Central memory CD8-positive, alpha-beta T cell (primary cell): ENCODE measurements at regions not wholly inside any gene's neighbourhood (a gene's known extent, or its start where the extent isn't known, plus 50 kb on each side); places are given as distances from the start of the nearest gene placed in this dataset.
"Not testable (repeated sequence)": the region's sequence is repeated elsewhere in the genome, so short reads cannot be mapped to it uniquely, and the experiment has no call there.

Experiments
- ATAC-seq: fragments of 150-1000 bp; cut with Tn5 transposase; replicated peaks from 2 replicates; pipeline ENCODE4 v1.10.0; 2022; ENCODE audit warnings: mild to moderate bottlenecking, moderate FRiP score, moderate number of reproducible peaks; ENCODE audit not compliant: poor library complexity, severe bottlenecking; ENCODE audit errors: extremely low read depth
- DNase-seq, 2 donors: peaks; one replicate each; pipeline ENCODE4 v3.0.0; 2021; ENCODE audit warnings: low spot score in 2 of 2
- H3K27ac Mint-ChIP-seq: one replicate; pipeline ENCODE4 v1.8.0; 2022; ENCODE audit warnings: low read depth, mild to moderate bottlenecking, moderate library complexity, mixed read lengths
- H3K27me3 Mint-ChIP-seq: one replicate; pipeline ENCODE4 v1.8.0; 2022; ENCODE audit warnings: mixed read lengths
- H3K36me3 Mint-ChIP-seq: one replicate; pipeline ENCODE4 v1.8.0; 2022; ENCODE audit warnings: mild to moderate bottlenecking, moderate library complexity, mixed read lengths; ENCODE audit not compliant: insufficient read depth
- H3K4me1 Mint-ChIP-seq: one replicate; pipeline ENCODE4 v1.8.0; 2022; ENCODE audit warnings: mixed read lengths
- H3K4me3 Mint-ChIP-seq: one replicate; pipeline ENCODE4 v1.8.0; 2022; ENCODE audit warnings: mild to moderate bottlenecking, moderate library complexity, mixed read lengths
- H3K9me3 Mint-ChIP-seq: one replicate; pipeline ENCODE4 v1.8.0; 2022; ENCODE audit warnings: mixed read lengths

DNA sequence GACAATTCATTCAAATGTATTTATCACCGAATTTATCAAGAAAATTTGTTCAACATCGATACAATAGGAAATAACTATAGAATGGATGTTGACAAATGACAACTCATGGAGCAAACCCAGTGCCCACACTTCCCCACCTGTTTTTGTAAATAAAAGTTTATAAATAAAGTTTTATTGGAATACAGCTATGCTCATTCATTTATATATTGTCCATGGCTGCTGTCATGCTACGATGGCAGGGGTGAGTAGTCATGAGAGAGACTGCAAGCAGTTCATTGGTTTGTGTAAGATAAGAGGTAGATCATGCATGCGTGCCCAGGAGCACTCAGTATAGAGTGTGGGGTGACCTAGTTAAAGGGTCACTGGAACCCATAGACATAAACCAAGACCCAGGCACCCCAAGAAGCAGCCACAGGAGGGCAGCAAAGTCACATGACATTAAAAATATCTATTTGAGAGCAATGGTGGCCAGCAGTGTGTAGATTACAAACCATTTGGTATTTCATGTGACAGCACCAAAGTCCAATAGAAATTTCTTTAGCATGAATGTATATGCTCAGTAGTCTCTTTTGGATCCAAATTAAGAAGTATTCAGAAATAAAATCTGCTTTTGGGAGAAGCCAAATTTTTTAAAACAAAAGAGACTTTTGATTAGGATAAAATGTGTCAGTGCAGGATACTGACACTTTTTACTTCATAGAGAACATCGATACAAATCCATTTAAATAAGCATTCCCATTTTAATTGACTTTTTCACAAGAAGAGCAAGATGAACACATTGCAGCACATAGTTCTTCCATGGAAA is 794.8 kb downstream of the MCTP2 start:
- Mint-ChIP-seq H3K4me3 (no peak overlapping the region), H3K4me1 (no peaks in the 10 kb centered on the region), H3K27me3 (peaks cover 7% of the 10 kb centered on the region), H3K9me3 (peaks cover 20% of the 10 kb centered on the region), H3K27ac (no peak overlapping the region), H3K36me3 (peaks cover 1% of the 10 kb centered on the region)
- no peak for ATAC-seq
- DNase-seq, result no peak

DNA sequence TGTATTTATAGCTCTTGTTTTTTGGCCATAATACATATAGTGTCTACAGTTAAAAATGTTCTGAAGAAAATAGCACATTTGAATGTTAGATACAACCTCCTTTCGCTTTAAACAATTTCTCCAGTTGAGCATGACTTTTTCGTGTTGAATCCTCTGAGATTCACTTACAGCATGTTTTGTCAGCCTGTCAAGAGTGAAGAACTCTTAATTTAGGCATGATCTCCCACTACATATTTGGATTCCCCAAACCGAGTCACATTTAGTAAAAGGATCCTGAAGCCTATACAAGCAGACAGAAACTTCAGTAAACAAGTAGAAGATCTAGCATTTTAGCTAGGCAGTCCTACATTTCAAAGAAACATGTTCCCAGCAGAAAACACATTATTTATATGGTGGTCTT is 796.6 kb downstream of the MCTP2 start:
- H3K4me1 Mint-ChIP-seq, result no peaks in the 10 kb centered on the region
- H3K27me3 Mint-ChIP-seq, result peaks cover 7% of the 10 kb centered on the region
- H3K9me3 Mint-ChIP-seq, result peaks cover 13% of the 10 kb centered on the region
- ATAC-seq (no peak), DNase-seq (no peak)
- no peak overlapping the region for H3K4me3 Mint-ChIP-seq
- H3K36me3 Mint-ChIP-seq, result peaks cover 1% of the 10 kb centered on the region
- H3K27ac Mint-ChIP-seq, result no peak overlapping the region

DNA sequence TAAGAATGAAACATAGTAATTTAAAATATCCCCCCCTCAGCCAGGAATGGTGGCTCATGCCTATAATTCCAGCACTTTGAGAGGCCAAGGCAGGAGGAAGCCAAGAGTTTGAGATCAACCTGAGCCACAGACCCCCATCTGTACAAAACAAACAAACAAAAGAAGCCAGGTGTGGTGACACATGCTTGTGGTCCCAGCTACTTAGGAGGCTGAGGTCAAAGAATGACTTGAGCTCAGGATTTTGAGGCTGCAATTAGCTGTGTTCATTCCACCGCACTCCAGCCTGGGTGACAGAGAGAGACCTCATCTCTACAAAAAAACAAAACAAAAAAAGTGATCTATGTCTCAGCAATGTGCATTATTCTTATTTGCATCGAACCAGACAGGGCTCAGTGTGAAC is 800.8 kb downstream of the MCTP2 start:
- ATAC-seq, result no peak
- Mint-ChIP-seq H3K9me3 (peaks cover 10% of the 10 kb centered on the region), H3K27ac (no peak overlapping the region), H3K4me1 (no peaks in the 10 kb centered on the region), H3K36me3 (no peaks in the 10 kb centered on the region), H3K27me3 (no peaks in the 10 kb centered on the region), H3K4me3 (no peak overlapping the region)
- no peak for DNase-seq

DNA sequence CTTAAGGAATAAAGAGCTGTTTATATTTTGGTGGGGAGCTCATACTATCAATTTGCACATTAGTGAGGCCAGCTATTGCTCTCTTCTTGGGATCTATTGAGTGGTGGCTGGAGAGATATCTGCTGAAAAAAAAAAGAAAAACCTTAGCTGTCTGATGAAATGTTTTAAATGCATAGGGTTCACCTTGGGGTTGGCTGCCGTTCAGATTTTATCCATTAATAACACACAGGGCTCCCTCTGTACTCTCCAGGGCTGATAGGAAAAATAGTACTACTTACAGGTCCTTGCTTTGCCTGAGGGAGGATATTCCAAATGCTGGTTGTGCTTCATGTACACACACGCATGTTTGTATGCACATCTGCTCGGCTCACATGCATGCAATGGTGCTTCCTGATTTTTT is 803.7 kb downstream of the MCTP2 start:
- ATAC-seq (no peak), DNase-seq (no peak)
- Mint-ChIP-seq H3K27ac (no peak overlapping the region), H3K4me3 (no peak overlapping the region), H3K36me3 (no peaks in the 10 kb centered on the region), H3K9me3 (peaks cover 10% of the 10 kb centered on the region), H3K4me1 (no peaks in the 10 kb centered on the region), H3K27me3 (no peaks in the 10 kb centered on the region)

DNA sequence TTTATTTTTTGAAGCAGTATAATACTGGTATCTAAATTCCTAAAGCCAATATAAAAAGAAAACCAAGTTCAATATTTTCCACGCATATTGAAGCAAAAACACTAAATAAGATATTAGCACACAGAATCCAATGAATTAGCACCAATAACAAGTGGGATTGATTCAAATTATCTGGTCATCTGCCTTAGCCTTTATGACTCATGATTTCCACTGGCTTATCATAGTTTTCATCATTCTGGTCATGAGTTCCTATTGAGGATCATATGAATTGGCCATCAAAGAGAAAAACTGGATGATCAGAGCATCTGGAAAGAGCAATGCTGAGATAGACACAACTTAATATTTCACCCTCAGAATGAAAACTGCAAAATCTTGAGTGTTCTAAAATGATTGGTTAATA is 809.9 kb downstream of the MCTP2 start:
- Mint-ChIP-seq H3K9me3 (no peaks in the 10 kb centered on the region), H3K4me1 (no peaks in the 10 kb centered on the region), H3K27me3 (no peaks in the 10 kb centered on the region), H3K36me3 (no peaks in the 10 kb centered on the region), H3K4me3 (no peak overlapping the region), H3K27ac (no peak overlapping the region)
- ATAC-seq, result no peak
- DNase-seq, result no peak

DNA sequence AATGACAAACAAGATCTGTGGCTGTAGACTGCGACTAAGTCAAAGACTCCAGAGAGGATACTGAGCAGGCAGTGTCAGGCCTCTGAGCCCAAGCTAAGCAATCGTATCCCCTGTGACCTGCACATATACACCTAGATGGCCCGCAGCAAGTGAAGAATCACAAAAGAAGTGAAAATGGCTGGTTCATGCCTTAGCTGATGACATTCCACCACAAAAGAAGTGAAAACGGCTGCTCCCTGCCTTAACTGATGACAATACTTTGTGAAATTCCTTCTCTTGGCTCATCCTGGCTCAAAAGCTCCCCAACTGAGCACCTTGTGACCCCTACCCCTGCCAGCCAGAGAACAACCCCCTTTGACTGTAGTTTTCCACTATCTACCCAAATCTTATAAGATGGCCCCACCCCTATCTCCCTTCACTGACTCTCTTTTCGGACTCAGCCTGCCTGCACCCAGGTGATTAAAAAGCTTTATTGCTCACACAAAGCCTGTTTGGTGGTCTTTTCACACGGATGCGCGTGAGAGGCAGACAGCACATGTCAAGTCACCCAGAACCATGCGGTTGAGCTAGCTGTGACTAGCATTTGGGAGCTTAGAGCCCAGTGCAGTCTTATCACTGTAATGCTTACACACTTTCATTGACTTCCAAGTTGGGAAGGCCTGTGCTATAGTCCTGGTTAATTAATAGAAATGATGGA is 812.0 kb downstream of the MCTP2 start:
- H3K27ac Mint-ChIP-seq, H3K27me3 Mint-ChIP-seq, H3K36me3 Mint-ChIP-seq, H3K4me3 Mint-ChIP-seq, ATAC-seq, H3K4me1 Mint-ChIP-seq, DNase-seq: not testable (repeated sequence)
- peaks cover 11% of the 10 kb centered on the region for H3K9me3 Mint-ChIP-seq

DNA sequence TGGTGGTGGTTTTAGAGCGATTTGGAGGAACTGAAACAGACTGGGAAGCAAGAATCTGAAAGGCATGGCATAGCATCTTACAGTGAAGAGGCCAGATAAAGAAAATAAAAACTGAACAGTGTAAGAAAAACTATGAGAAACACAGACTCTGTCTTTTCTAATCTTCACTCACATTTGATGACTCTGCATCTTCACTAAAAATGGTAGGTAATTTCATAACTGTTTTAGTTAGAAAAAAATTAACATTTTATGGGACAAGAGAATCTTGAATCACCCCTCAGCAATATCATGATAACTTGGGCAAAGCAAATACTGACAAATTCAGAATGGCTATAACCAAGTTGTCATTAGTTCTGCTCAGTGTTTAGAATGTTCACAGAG is 812.6 kb downstream of the MCTP2 start:
- H3K9me3 Mint-ChIP-seq, result peaks cover 12% of the 10 kb centered on the region
- no peak for ATAC-seq
- no peaks in the 10 kb centered on the region for H3K36me3 Mint-ChIP-seq
- H3K27me3 Mint-ChIP-seq, result no peaks in the 10 kb centered on the region
- no peak overlapping the region for H3K4me3 Mint-ChIP-seq
- H3K4me1 Mint-ChIP-seq, result no peaks in the 10 kb centered on the region
- no peak for DNase-seq
- no peak overlapping the region for H3K27ac Mint-ChIP-seq

DNA sequence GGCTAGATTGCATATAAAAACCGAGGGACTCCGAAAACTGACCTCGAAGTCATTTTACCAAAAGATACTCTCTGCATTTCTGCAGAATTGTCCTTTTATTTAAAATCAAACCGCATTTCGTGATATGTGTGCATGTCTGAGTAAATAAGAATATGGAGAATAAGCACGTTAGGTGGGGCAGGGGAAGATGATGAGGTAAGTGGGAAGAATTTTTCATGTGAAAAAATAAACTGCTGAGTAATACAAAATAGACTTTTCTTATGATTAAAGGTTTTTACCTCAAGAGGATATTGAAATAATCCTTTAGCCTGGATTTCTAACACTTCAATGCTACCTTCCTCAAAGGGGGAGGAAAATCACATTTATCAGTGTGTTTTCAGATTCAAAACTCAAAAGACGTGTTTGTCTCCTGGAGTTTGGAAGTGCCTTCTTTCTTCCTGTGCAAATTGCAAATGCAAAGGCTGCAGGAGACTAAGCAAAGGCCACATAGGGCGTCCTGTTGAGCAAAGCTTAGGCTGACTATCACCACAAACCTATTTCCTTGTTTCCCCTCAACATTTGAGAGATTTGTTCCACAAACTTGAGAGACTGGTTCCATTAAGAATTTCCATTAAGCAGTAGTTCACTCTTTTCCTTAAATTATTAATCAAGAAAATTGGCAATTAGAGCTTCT is 813.5 kb downstream of the MCTP2 start:
- H3K4me3 Mint-ChIP-seq, result no peak overlapping the region
- H3K9me3 Mint-ChIP-seq, result peaks cover 21% of the 10 kb centered on the region
- H3K27ac Mint-ChIP-seq, result no peak overlapping the region
- H3K36me3 Mint-ChIP-seq, result no peaks in the 10 kb centered on the region
- ATAC-seq, result no peak
- DNase-seq, result no peak
- no peaks in the 10 kb centered on the region for H3K27me3 Mint-ChIP-seq
- no peaks in the 10 kb centered on the region for H3K4me1 Mint-ChIP-seq

DNA sequence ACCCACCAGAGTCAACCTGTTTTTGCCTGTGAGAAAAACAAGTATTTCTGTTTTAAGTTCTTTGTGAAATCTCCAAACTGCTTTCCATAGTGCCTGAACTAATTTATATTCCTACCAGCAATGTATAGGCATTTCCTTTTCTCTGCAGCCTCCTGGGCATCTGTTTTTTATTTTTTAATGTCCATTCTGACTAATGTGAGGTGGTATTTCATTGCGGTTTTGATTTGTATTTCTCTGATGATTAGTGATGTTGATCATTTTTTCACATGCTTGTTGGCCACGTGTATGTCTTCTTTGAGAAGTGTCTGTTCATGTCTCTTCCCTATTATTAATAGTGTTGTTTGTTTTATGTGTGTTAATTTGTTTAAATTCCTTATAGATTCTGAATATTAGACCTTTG is 820.5 kb downstream of the MCTP2 start:
- Mint-ChIP-seq H3K9me3 (peaks cover 26% of the 10 kb centered on the region), H3K27me3 (no peaks in the 10 kb centered on the region), H3K4me1 (no peaks in the 10 kb centered on the region), H3K4me3 (no peak overlapping the region), H3K36me3 (no peaks in the 10 kb centered on the region), H3K27ac (no peak overlapping the region)
- ATAC-seq (no peak), DNase-seq (no peak)

DNA sequence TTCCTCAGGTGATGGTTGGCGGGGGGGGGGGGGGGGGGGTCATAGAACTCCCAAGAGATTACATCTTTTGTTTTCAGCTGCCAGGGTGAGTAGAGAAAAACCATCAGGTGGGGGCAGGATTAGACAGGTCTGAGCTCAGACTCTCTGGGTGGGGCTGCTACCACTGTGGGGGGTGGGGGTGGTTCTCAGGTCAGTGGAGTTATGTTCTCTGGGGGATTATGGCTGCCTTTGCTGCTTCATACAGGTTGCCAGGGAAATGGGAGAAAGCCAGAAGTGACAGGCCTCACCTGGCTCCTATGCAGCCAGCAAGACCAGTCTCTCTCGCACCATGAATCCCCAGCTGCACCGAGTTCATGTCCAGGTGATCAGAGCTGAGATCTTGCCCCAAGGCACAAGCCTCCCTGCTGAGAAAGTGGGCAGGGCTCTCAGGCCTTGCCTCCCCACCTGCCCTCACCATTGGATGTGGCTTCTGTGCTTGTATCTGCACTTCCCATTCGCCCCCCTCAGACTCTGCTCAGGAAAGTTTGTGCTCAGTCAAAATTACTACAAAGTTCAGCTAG is 828.1 kb downstream of the MCTP2 start:
- Mint-ChIP-seq H3K4me1 (no peaks in the 10 kb centered on the region), H3K4me3 (no peak overlapping the region), H3K27me3 (peaks cover 11% of the 10 kb centered on the region), H3K27ac (no peak overlapping the region), H3K9me3 (peaks cover 7% of the 10 kb centered on the region), H3K36me3 (no peaks in the 10 kb centered on the region)
- no peak for DNase-seq
- no peak for ATAC-seq

DNA sequence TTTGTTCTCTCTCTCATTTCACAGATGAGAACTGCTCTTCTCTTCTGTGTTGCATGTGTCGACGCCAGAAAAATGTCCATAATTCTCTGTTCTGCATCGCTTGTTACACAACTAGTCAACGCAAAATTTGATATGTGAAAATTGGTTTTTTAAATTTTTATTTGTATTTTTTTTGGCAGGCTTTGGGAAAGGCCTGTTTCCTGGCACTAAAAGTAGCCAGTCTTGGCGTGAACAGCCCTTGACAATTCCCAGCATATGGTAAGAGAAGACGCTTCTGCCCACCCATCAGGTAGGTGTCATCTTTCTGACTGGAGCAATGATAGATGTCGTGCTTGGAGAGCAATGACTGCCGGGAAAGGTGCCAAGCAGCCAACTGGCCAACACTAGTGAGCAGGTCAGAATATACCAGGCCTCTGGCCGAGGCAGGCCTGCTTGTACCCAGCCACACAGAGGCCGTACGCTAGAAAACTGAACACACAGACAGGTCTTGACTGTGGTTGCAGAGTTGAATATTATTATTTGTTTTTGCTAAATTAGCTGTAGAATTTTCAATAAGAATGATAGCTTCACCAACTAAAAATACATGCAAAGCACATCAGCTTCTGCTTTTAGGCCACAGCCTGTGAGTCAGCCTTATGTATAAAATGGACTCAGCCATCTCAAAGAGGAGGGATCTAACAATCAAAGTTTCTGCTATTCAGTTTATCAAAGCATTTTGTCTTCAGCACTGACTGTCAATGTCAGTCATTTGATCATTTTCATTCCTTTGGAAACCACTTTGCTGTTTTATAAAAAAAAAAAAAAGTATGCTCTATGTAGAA is 837.5 kb downstream of the MCTP2 start:
- DNase-seq (no peak), ATAC-seq (no peak)
- no peaks in the 10 kb centered on the region for H3K4me1 Mint-ChIP-seq
- H3K27me3 Mint-ChIP-seq, result no peaks in the 10 kb centered on the region
- H3K27ac Mint-ChIP-seq, result no peak overlapping the region
- H3K36me3 Mint-ChIP-seq, result no peaks in the 10 kb centered on the region
- H3K9me3 Mint-ChIP-seq, result no peaks in the 10 kb centered on the region
- H3K4me3 Mint-ChIP-seq, result no peak overlapping the region
